Spleen (tissue), 11 donors: ENCODE measurements at regions not wholly inside any gene's neighbourhood (a gene's known extent, or its start where the extent isn't known, plus 50 kb on each side); places are given as distances from the start of the nearest gene placed in this dataset.

Experiments used
- DNase-seq: peaks from one replicate; pipeline ENCODE4 v3.0.0-alpha.2; 2020
- H3K27ac ChIP-seq, 8 donors: fragments of 200-600 bp; sonication (generic) in 7 of 8; 1 replicate in 4 of 8; 2 replicates in 4 of 8; pipeline versions ENCODE4 v1.5.0 to v1.8.0; 2016 to 2021; ENCODE audit warnings: inconsistent platforms in 4 of 8, mild to moderate bottlenecking in 4 of 8, moderate library complexity in 1 of 8
- H3K27me3 ChIP-seq, 7 donors: fragments of 200-600 bp; sonication (generic) in 6 of 7; replicated peaks in 1 of 7; 1 replicate in 4 of 7; 2 replicates in 3 of 7; pipeline versions ENCODE4 v1.5.0 to v1.8.0; 2016 to 2021; ENCODE audit warnings: inconsistent platforms in 3 of 7, mild to moderate bottlenecking in 1 of 7
- H3K36me3 ChIP-seq, 6 donors: fragments of 200-600 bp; sonication (generic) in 5 of 6; 1 replicate in 4 of 6; 2 replicates in 2 of 6; pipeline versions ENCODE4 v1.5.0 to v1.8.0; 2016 to 2021; ENCODE audit warnings: inconsistent platforms in 2 of 6
- H3K4me1 ChIP-seq, 6 donors: fragments of 200-600 bp; sonication (generic) in 5 of 6; 1 replicate in 3 of 6; 2 replicates in 3 of 6; pipeline versions ENCODE4 v1.5.0 to v1.8.0; 2016 to 2021; ENCODE audit warnings: inconsistent platforms in 3 of 6
- H3K4me3 ChIP-seq, 8 donors: fragments of 200-600 bp; sonication (generic) in 7 of 8; 1 replicate in 4 of 8; 2 replicates in 4 of 8; pipeline versions ENCODE4 v1.5.0 to v1.8.0; 2016 to 2021; ENCODE audit warnings: inconsistent platforms in 4 of 8, mild to moderate bottlenecking in 4 of 8, moderate library complexity in 2 of 8
- H3K9me3 ChIP-seq, 8 donors: fragments of 200-600 bp; sonication (generic) in 7 of 8; 1 replicate in 4 of 8; 2 replicates in 4 of 8; pipeline versions ENCODE4 v1.5.0 to v1.8.0; 2016 to 2021; ENCODE audit warnings: inconsistent platforms in 4 of 8
- CTCF ChIP-seq, 11 experiments: fragments of 200-600 bp in 7 of 11; fragments of 450-650 bp in 4 of 11; sonication (generic) in 4 of 11; IDR thresholded peaks in 8 of 11; conservative IDR thresholded peaks in 3 of 11; 1 replicate in 7 of 11; 2 replicates in 4 of 11; pipeline versions ENCODE4 v1.4.0 to v1.8.0; 2016 to 2021; ENCODE audit warnings: antibody characterized with exemption in 11 of 11, inconsistent platforms in 4 of 11, mild to moderate bottlenecking in 1 of 11
- POLR2A ChIP-seq, 3 donors: fragments of 450-650 bp; IDR thresholded peaks; one replicate each; pipeline ENCODE4 v1.5.1; 2017; ENCODE audit warnings: antibody characterized with exemption in 3 of 3, mild to moderate bottlenecking in 1 of 3
- POLR2AphosphoS5 ChIP-seq, 3 donors: sonication (generic); formaldehyde crosslinking; IDR thresholded peaks; one replicate each; pipeline ENCODE4 v1.5.1; 2017; ENCODE audit warnings: antibody characterized with exemption in 3 of 3
- WGBS, 5 donors: extraction: QIAGEN DNeasy Blood & Tissue Kit in 3 of 5; methylation state at CpG; one replicate each; pipeline versions ENCODE4 v1.1.5 to v1.1.7; 2013 to 2018; 5-methylcytosine and 5-hydroxymethylcytosine counted together
- intact Hi-C: fragments of 100-400 bp; cut with DNase I; formaldehyde crosslinking; loops from one replicate; pipeline ENCODE4 v1.15.0; 2023; ENCODE audit warnings: low total_unique reads
- donor health status: healthy with polysubstance abuse.
- donor health status: DM: no; HTN: no; CAD: no; lungs with moderate emphysema.
- donor health status: DM: no; HTN: no; CAD: no.
- donor health status: Bipolar disorder and iron deficiency.
- donor health status: healthy.
- donor health status: DM: no; HTN: no; CAD: no.
- donor health status: DM: yes; HTN: yes; CAD: no.

- Histone ChIP-seq H3K27me3 (no peaks in the 10 kb centered on the region), H3K4me1 (no peaks in the 10 kb centered on the region), H3K27ac (no peak overlapping the region), H3K4me3 (no peak overlapping the region), H3K36me3 (no peaks in the 10 kb centered on the region), H3K9me3 (peaks cover 0 to 5% (median 0%) of the 10 kb centered on the region in 8 donors)
- intact Hi-C loops, result no loop called here
- WGBS, 5 donors, result 55 to 90% (median 82%) methylated on average over 3 of the region's 3 CpGs
- no peak for TF ChIP-seq POLR2A (IDR thresholded peaks at IDR 0.05)
- TF ChIP-seq POLR2AphosphoS5 (IDR thresholded peaks at IDR 0.05), result no peak
- TF ChIP-seq CTCF (IDR thresholded peaks at IDR 0.05 in 8 of 11, conservative IDR thresholded peaks at IDR 0.05 in 3 of 11), result no peak
- no peak for DNase-seq
These were observed 114.1 kb upstream of the KCNIP4 start for GRCh38 chr4:22062676-22063075.

GRCh38 chr4:22055954-22056353 is 107.4 kb upstream of the KCNIP4 start:
- H3K9me3 ChIP-seq, result peaks cover 0 to 14% (median 2%) of the 10 kb centered on the region in 8 donors
- H3K27me3 ChIP-seq, result no peaks in the 10 kb centered on the region
- DNase-seq, result no peak
- intact Hi-C loops, result no loop called here
- H3K36me3 ChIP-seq, result no peaks in the 10 kb centered on the region
- TF ChIP-seq POLR2A (IDR thresholded peaks at IDR 0.05) (no peak), CTCF (IDR thresholded peaks at IDR 0.05 in 8 of 11, conservative IDR thresholded peaks at IDR 0.05 in 3 of 11) (no peak), POLR2AphosphoS5 (IDR thresholded peaks at IDR 0.05) (no peak)
- 66 to 78% (median 70%) methylated on average over 5 of the region's 5 CpGs for WGBS, 5 donors
- H3K4me3 ChIP-seq, result no peak overlapping the region
- H3K27ac ChIP-seq, result no peak overlapping the region
- no peaks in the 10 kb centered on the region for H3K4me1 ChIP-seq

- intact Hi-C loops, result no loop called here
- H3K4me3 ChIP-seq, result no peak overlapping the region
- peaks cover 0 to 29% (median 14%) of the 10 kb centered on the region in 8 donors for H3K9me3 ChIP-seq
- H3K4me1 ChIP-seq, result no peaks in the 10 kb centered on the region
- H3K36me3 ChIP-seq, result no peaks in the 10 kb centered on the region
- no peak overlapping the region for H3K27ac ChIP-seq
- H3K27me3 ChIP-seq, result no peaks in the 10 kb centered on the region
- 77 to 100% (median 86%) methylated on average over 1 of the region's 1 CpG for WGBS, 5 donors
- DNase-seq, result no peak
- no peak for TF ChIP-seq POLR2AphosphoS5 (IDR thresholded peaks at IDR 0.05)
- TF ChIP-seq CTCF (IDR thresholded peaks at IDR 0.05 in 8 of 11, conservative IDR thresholded peaks at IDR 0.05 in 3 of 11), result no peak
- no peak for TF ChIP-seq POLR2A (IDR thresholded peaks at IDR 0.05)
These were observed 103.5 kb upstream of the KCNIP4 start for GRCh38 chr4:22052076-22052475.

- no peak overlapping the region for H3K4me3 ChIP-seq
- TF ChIP-seq POLR2AphosphoS5 (IDR thresholded peaks at IDR 0.05), result no peak
- TF ChIP-seq POLR2A (IDR thresholded peaks at IDR 0.05), result no peak
- TF ChIP-seq CTCF (IDR thresholded peaks at IDR 0.05 in 8 of 11, conservative IDR thresholded peaks at IDR 0.05 in 3 of 11), result no peak
- 41 to 62% (median 50%) methylated on average over 2 of the region's 2 CpGs for WGBS, 5 donors
- peaks cover 0 to 24% (median 12%) of the 10 kb centered on the region in 8 donors for H3K9me3 ChIP-seq
- no peaks in the 10 kb centered on the region for H3K27me3 ChIP-seq
- no peaks in the 10 kb centered on the region for H3K4me1 ChIP-seq
- H3K36me3 ChIP-seq, result no peaks in the 10 kb centered on the region
- no peak for DNase-seq
- intact Hi-C loops, result no loop called here
- no peak overlapping the region for H3K27ac ChIP-seq
These were observed 99.8 kb upstream of the KCNIP4 start for GRCh38 chr4:22048323-22048722.
